ENCODE measurements at regions not wholly inside any gene's neighbourhood (a gene's known extent, or its start where the extent isn't known, plus 50 kb on each side); places are given as distances from the start of the nearest gene placed in this dataset.

GRCh38 chr15:27702581-27702980 lies 396.5 kb downstream of the OCA2 start:
- no peak for DNase-seq

DNA sequence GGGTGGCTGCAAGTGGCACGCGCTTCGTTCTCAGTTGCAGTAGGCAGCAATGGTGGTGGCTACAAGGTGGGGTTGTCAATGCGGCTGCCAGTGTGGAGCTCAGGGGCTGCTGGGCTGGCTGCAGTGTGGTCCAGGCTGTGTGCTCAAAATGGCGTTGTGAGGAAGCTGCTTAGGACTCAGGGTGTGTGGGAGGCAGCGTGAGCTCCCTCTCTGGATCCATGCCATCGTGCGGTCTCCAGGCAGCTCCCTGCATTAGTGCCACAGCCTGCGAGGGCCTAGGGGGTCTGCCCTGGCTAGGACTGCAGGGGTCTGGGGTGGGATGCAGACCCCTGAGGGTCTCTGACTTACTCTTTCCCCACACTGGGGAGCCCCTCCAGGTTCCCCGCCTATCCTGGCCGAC lies 397.2 kb downstream of the OCA2 start:
- no peak for DNase-seq

- DNase-seq, result no peak
Measured at GRCh38 chr15:27701014-27701413, 398.1 kb downstream of the OCA2 start.

- no peak for DNase-seq
Measured at GRCh38 chr15:27699699-27700098, 399.4 kb downstream of the OCA2 start.

GRCh38 chr15:27696530-27696929 lies 402.6 kb downstream of the OCA2 start:
- peak; percentile 38 for DNase-seq

DNA sequence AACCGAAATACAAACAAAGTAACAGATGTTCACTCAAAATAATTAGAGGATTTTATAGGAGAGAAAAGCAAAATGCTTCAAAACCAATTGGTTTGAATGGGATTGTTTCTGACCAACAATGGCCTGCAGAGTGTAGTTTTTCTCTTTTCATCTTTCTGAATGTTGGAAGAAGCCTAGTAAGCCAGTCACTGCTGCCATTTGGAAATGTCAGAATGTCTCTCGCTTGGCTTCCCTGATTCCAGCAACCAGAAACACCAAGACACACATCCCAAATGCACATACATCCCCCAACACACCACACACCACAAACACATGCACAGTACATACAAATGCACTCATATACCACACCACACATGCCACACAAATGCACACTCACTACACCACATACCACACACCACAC lies 403.4 kb downstream of the OCA2 start:
- DNase-seq, result peak; percentile 55

GRCh38 chr15:27694506-27695087 lies 404.5 kb downstream of the OCA2 start:
- peak; percentile 21 for DNase-seq

- DNase-seq, result no peak
Measured at GRCh38 chr15:27693280-27693679, 405.8 kb downstream of the OCA2 start.

GRCh38 chr15:27692438-27692837 lies 406.7 kb downstream of the OCA2 start:
- peak; percentile 75 for DNase-seq

- DNase-seq, result no peak
Measured at GRCh38 chr15:27690290-27690689, 408.8 kb downstream of the OCA2 start.

GRCh38 chr15:27686971-27687370 lies 412.1 kb downstream of the OCA2 start:
- DNase-seq, result no peak

- DNase-seq, result no peak
Measured at GRCh38 chr15:27686369-27686768, 412.7 kb downstream of the OCA2 start.

- DNase-seq, result no peak
Measured at GRCh38 chr15:27685644-27686043, 413.5 kb downstream of the OCA2 start.

- DNase-seq, result no peak
Measured at GRCh38 chr15:27683121-27683520, 416.0 kb downstream of the OCA2 start.

- no peak for DNase-seq
Measured at GRCh38 chr15:27681038-27681437, 418.1 kb downstream of the OCA2 start.

DNA sequence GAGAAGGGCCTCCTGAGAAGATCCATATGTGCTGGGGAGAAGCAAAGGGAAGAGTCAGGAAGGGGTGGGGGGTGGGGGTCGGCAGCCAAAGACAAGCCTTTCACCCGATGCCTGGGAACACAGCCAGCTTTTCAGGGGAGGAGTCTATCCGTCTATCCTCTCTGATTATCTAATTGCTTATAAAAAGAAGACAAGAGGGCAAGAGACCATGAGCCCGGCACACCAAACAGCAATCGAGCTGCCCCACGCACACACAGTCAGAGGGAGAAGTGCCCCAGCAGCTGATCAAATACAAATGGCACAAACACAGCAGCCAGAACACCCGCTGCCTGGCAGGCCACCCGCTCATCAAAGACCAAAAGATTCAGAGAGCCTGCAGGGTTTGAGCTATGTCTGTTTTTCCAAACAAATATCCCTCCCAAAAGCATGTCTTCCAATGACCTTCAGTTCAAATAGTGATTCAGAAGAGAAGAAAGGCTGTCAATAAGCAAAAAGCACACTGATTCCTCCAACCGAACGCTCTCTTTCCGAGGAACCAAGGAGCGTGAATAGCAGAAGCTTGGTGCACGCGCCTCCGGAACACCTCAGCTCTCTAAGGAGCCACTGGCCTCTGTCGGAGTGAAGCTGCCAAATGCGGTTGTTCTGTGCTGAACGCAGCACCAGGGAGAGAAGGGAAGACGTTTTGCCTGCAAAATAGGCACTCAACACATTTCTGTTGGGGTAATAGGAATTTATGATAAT lies 419.2 kb downstream of the OCA2 start:
- DNase-seq, result peak; percentile 98

DNA sequence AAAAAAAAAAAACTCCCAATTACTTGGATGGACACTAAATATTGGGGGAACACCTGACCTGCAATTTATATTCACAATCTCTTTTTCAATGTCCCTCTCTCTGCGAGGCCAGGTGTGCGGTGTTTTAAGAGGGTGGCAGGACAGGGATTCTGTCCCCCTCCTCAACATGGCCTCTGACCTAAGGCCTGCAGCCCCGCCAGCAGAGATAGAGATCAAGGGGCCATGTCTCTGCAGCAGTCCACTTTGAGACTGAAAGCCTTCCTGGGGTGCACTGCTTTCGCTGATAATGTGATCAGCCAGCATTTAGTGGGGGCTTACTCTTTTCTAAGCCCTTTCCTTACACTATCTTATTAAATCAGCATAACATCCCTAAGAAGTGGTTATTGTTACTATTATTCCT lies 419.9 kb downstream of the OCA2 start:
- no peak for DNase-seq

DNA sequence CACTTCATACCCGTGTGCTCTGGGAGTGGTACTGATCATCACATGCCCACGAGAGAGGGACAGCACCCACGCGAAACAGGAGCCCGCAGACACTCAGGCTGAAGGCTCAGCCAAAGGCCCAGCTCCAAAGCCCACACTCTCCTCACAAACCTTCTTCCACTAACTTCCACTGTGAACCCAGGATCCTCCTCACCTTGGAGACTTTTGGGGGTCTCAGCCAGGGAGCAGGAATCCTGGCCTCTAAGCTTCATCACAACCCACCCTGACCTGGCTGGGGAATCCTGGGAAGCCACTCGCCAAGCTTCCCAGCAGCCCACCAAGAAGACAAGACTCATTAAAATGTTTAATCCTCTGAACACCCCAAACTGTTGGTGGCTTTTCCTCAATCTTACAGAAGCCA lies 421.2 kb downstream of the OCA2 start:
- DNase-seq, result no peak

GRCh38 chr15:27676647-27677046 lies 422.5 kb downstream of the OCA2 start:
- DNase-seq, result no peak

GRCh38 chr15:27675571-27675970 lies 423.5 kb downstream of the OCA2 start:
- DNase-seq, result peak; percentile 41

DNA sequence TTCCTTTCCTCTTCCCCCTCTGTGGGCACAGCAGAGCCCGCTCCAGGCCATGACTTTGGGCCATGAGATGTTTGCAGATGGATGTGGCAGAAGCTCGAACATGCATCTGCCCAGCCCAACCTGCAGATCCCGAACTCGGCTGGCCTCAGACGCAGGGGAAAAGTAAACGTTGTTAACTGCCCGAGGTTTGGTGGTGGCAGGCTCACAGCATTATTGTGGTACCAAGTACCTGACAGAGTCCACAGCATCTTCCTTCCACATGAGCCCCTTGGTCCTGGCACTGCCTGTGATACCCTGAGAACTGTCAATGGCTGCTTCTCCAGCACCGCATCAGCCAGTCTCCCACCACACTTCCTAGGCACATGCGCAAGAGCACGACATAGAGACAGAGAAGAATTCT lies 424.3 kb downstream of the OCA2 start:
- DNase-seq, result no peak

DNA sequence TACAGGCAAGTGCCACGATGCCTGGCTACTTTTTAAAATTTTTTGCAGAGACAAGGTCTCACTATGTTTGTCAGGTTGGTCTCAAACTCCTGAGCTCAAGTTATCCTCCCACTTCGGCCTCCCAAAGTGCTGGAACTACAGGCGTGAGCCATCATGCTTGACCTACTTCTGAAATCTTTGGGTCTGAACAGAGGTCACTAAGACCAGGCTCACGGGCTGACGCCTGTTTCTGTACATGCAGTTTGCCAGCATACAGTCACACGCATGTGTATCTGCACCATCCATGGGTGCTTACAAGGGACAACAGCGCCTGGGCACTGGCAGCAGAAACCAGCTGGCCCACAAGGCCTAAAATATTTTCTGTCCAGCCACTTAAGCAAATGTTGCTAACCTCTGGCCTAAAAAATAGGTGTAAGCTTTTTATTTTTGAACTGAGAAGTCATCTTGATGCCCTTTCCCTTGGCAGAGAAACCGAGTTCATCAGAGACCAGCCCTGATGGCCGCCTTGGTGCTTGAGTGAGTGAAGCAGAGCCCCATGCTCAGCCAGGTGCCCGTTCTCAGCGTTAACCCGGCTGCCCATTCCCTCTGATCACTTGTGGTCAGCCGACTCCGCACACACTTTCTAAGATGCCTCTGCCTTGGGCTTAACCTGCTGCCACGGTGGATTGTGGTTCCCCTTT lies 425.2 kb downstream of the OCA2 start:
- no peak for DNase-seq

- DNase-seq, result no peak
Measured at GRCh38 chr15:27672537-27672936, 426.6 kb downstream of the OCA2 start.

GRCh38 chr15:27671819-27672437 lies 427.2 kb downstream of the OCA2 start:
- peak; percentile 42 for DNase-seq
